OCI-LY7 (cell line): ENCODE measurements at regions not wholly inside any gene's neighbourhood (a gene's known extent, or its start where the extent isn't known, plus 50 kb on each side); places are given as distances from the start of the nearest gene placed in this dataset.

Experiments used
- EZH2phosphoT487 ChIP-seq: fragments of 200-600 bp; sonication (generic); IDR thresholded peaks from 2 replicates; pipeline ENCODE4 v1.6.1; 2018; ENCODE audit warnings: low read depth, borderline replicate concordance, mild to moderate bottlenecking, mixed run types, antibody characterized with exemption, low read length, moderate library complexity, mixed read lengths
- TF ChIP-seq, protein P1 (sequence below): fragments of 200-600 bp; sonication (generic); conservative IDR thresholded peaks from 2 replicates; pipeline ENCODE4 v1.5.1; 2014; ENCODE audit warnings: mild to moderate bottlenecking, antibody characterized with exemption, low read length, moderate library complexity, mixed read lengths

- TF ChIP-seq, protein P1, sequence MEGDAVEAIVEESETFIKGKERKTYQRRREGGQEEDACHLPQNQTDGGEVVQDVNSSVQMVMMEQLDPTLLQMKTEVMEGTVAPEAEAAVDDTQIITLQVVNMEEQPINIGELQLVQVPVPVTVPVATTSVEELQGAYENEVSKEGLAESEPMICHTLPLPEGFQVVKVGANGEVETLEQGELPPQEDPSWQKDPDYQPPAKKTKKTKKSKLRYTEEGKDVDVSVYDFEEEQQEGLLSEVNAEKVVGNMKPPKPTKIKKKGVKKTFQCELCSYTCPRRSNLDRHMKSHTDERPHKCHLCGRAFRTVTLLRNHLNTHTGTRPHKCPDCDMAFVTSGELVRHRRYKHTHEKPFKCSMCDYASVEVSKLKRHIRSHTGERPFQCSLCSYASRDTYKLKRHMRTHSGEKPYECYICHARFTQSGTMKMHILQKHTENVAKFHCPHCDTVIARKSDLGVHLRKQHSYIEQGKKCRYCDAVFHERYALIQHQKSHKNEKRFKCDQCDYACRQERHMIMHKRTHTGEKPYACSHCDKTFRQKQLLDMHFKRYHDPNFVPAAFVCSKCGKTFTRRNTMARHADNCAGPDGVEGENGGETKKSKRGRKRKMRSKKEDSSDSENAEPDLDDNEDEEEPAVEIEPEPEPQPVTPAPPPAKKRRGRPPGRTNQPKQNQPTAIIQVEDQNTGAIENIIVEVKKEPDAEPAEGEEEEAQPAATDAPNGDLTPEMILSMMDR = no peak
- no peak for TF ChIP-seq EZH2phosphoT487
Measured at GRCh38 chr18:70417847-70418246, 129.0 kb downstream of the SOCS6 start.
